ENCODE measurements at regions not wholly inside any gene's neighbourhood (a gene's known extent, or its start where the extent isn't known, plus 50 kb on each side); places are given as distances from the start of the nearest gene placed in this dataset.

- TF ChIP-seq CTCF (IDR thresholded peaks at IDR 0.05), result no peak
- DNase-seq (ENCODE audit: low spot score), result no peak
- Histone ChIP-seq H3K4me3 (no peak overlapping the region), H3K27ac (no peak overlapping the region)
Observed at GRCh38 chr1:95382000-95382786, 148.2 kb downstream of the RWDD3 start.

GRCh38 chr1:95383111-95383510, 149.1 kb downstream of the RWDD3 start:
- no peak for DNase-seq (ENCODE audit: low spot score)
- TF ChIP-seq CTCF (IDR thresholded peaks at IDR 0.05), result no peak
- Histone ChIP-seq H3K4me3 (no peak overlapping the region), H3K27ac (no peak overlapping the region)

GRCh38 chr1:95384567-95384966, 150.6 kb downstream of the RWDD3 start:
- H3K4me3 ChIP-seq, result no peak overlapping the region
- no peak overlapping the region for H3K27ac ChIP-seq
- no peak for DNase-seq (ENCODE audit: low spot score)
- no peak for TF ChIP-seq CTCF (IDR thresholded peaks at IDR 0.05)

- TF ChIP-seq CTCF (IDR thresholded peaks at IDR 0.05), result no peak
- no peak overlapping the region for H3K27ac ChIP-seq
- no peak overlapping the region for H3K4me3 ChIP-seq
- DNase-seq (ENCODE audit: low spot score), result no peak
Observed at GRCh38 chr1:95386371-95386770, 152.4 kb downstream of the RWDD3 start.

- TF ChIP-seq CTCF (IDR thresholded peaks at IDR 0.05), result no peak
- no peak overlapping the region for H3K4me3 ChIP-seq
- no peak overlapping the region for H3K27ac ChIP-seq
- no peak for DNase-seq (ENCODE audit: low spot score)
Observed at GRCh38 chr1:95386915-95387314, 152.9 kb downstream of the RWDD3 start.

- Histone ChIP-seq H3K4me3 (no peak overlapping the region), H3K27ac (no peak overlapping the region)
- no peak for TF ChIP-seq CTCF (IDR thresholded peaks at IDR 0.05)
- no peak for DNase-seq (ENCODE audit: low spot score)
Observed at GRCh38 chr1:95388031-95388430, 154.0 kb downstream of the RWDD3 start.

GRCh38 chr1:95393434-95393833, 159.4 kb downstream of the RWDD3 start:
- H3K4me3 ChIP-seq, result no peak overlapping the region
- no peak overlapping the region for H3K27ac ChIP-seq
- no peak for TF ChIP-seq CTCF (IDR thresholded peaks at IDR 0.05)
- DNase-seq (ENCODE audit: low spot score), result no peak
